RWPE1 (cell line): ENCODE measurements at regions not wholly inside any gene's neighbourhood (a gene's known extent, or its start where the extent isn't known, plus 50 kb on each side); places are given as distances from the start of the nearest gene placed in this dataset.

Source experiments
- CTCF ChIA-PET: fragments of 350-600 bp; sonication (Branson Sonifier 250); formaldehyde crosslinking; extraction: SDS; loops from one replicate; lab custom pipeline; 2021; lab: Yijun Ruan, JAX
- POLR2A ChIA-PET: fragments of 400-600 bp; formaldehyde crosslinking; extraction: SDS; loops from one replicate; lab custom pipeline; 2020; ENCODE audit warnings: antibody characterized with exemption; ENCODE audit not compliant: low non-redundant PET; lab: Yijun Ruan, JAX
- DNase-seq: peaks from one replicate; pipeline ENCODE4 v3.0.0; 2012; ENCODE audit warnings: low spot score
- H3K27ac ChIP-seq: fragments of 450-650 bp; 2 replicates; pipeline ENCODE4 v1.5.1; 2017
- CTCF ChIP-seq: fragments of 450-650 bp; conservative IDR thresholded peaks from 2 replicates; pipeline ENCODE4 v1.5.1; 2017; ENCODE audit warnings: low read depth, mild to moderate bottlenecking

GRCh38 chr2:85952196-85952734 is 63.5 kb upstream of the ST3GAL5 start:
- no peak overlapping the region for H3K27ac ChIP-seq
- POLR2A ChIA-PET, result no interaction called here
- DNase-seq, result no peak
- TF ChIP-seq CTCF, result no peak
- CTCF ChIA-PET, result no interaction called here

GRCh38 chr2:85951351-85952067 is 62.7 kb upstream of the ST3GAL5 start:
- DNase-seq, result no peak
- H3K27ac ChIP-seq, result no peak overlapping the region
- ChIA-PET POLR2A (no interaction called here), CTCF (no interaction called here)
- no peak for TF ChIP-seq CTCF

- POLR2A ChIA-PET, result no interaction called here
- no peak for DNase-seq
- CTCF ChIA-PET, result no interaction called here
- no peak for TF ChIP-seq CTCF
- no peak overlapping the region for H3K27ac ChIP-seq
Measured at GRCh38 chr2:85950743-85951142, 62.0 kb upstream of the ST3GAL5 start.

GRCh38 chr2:85949280-85949679 is 60.5 kb upstream of the ST3GAL5 start:
- TF ChIP-seq CTCF, result no peak
- H3K27ac ChIP-seq, result no peak overlapping the region
- DNase-seq, result no peak
- ChIA-PET CTCF (no interaction called here), POLR2A (no interaction called here)

GRCh38 chr2:85947593-85947992 is 58.8 kb upstream of the ST3GAL5 start:
- no peak for TF ChIP-seq CTCF
- no peak overlapping the region for H3K27ac ChIP-seq
- no peak for DNase-seq
- POLR2A ChIA-PET, result no interaction called here
- CTCF ChIA-PET, result interaction anchor here (0.7 kb wide), 1 partner anchor 526 kb away, joined by 3 read pairs; no protein-coding TSS in a partner anchor

GRCh38 chr2:85945586-85945985 is 56.8 kb upstream of the ST3GAL5 start:
- DNase-seq, result no peak
- POLR2A ChIA-PET, result no interaction called here
- H3K27ac ChIP-seq, result no peak overlapping the region
- CTCF ChIA-PET, result no interaction called here
- no peak for TF ChIP-seq CTCF
